ENCODE measurements at regions not wholly inside any gene's neighbourhood (a gene's known extent, or its start where the extent isn't known, plus 50 kb on each side); places are given as distances from the start of the nearest gene placed in this dataset.

GRCh38 chrX:11889791-11890190, 131.8 kb downstream of the MSL3 start:
- ChIA-PET POLR2A (no interaction called here), CTCF (ENCODE audit: low intra/inter-chr PET ratio, low total read pairs) (no interaction called here)
- Histone ChIP-seq H3K9me3 (ENCODE audit: low read length) (no peaks in the 10 kb centered on the region), H2AFZ (ENCODE audit: low read length) (no peak overlapping the region), H3K79me2 (ENCODE audit: insufficient read depth, low read length) (no peaks in the 10 kb centered on the region), H4K20me1 (ENCODE audit: insufficient read depth, low read length) (no peaks in the 10 kb centered on the region), H3K27ac (ENCODE audit: extremely low read length, insufficient read depth, low read length) (no peak overlapping the region), H3K36me3 (replicated peaks in 1 of 2; ENCODE audit: control insufficient read depth in 1 of 2, insufficient read depth in 2 of 2, low read length in 2 of 2) (no peaks in the 10 kb centered on the region), H3K4me2 (ENCODE audit: low read depth, low read length) (no peak overlapping the region), H3K9ac (ENCODE audit: insufficient read depth, low read depth, low read length) (no peak overlapping the region), H3K4me3 (replicated peaks in 1 of 3; ENCODE audit: insufficient read depth in 1 of 3, low read depth in 2 of 3, low read length in 3 of 3) (no peak overlapping the region), H3K27me3 (ENCODE audit: control insufficient read depth in 1 of 2, insufficient read depth in 2 of 2, low read length in 2 of 2) (no peaks in the 10 kb centered on the region), H3K4me1 (ENCODE audit: insufficient read depth, low read length) (no peaks in the 10 kb centered on the region)
- DNase-seq (ENCODE audit: low spot score) (no peak), ATAC-seq (no peak), FAIRE-seq (no peak)
- no TSS peak for BruUV-seq (replicated peaks)
- intact Hi-C loops (cut with micrococcal nuclease; ENCODE audit: unreplicated experiment) (no loop called here), in situ Hi-C loops (cut with HindIII; ENCODE audit: extremely low pct_ligation_motif_present, low pct_unique_long_range_greater_than_20kb) (no loop called here)
- TF ChIP-seq ZXDC (CRISPR knock-in tag; IDR thresholded peaks at IDR 0.05) = no peak
- TF ChIP-seq NFYB (CRISPR knock-in tag; IDR thresholded peaks at IDR 0.05) = no peak
- TF ChIP-seq YEATS4 (CRISPR knock-in tag; IDR thresholded peaks at IDR 0.05; ENCODE audit: borderline replicate concordance) = no peak
- TF ChIP-seq CBX2 (IDR thresholded peaks at IDR 0.05; ENCODE audit: low read depth, low read length) = no peak
- no peak for TF ChIP-seq CBX2 (CRISPR knock-in tag; IDR thresholded peaks at IDR 0.05; ENCODE audit: low read depth)
- no peak for TF ChIP-seq BRCA1 (CRISPR knock-in tag; IDR thresholded peaks at IDR 0.05)
- no peak for TF ChIP-seq ZNF878 (CRISPR knock-in tag; IDR thresholded peaks at IDR 0.05)
- no peak for TF ChIP-seq DDIT3 (CRISPR knock-in tag; IDR thresholded peaks at IDR 0.05)
- no peak for TF ChIP-seq HINFP (CRISPR knock-in tag; IDR thresholded peaks at IDR 0.05; ENCODE audit: low read depth)
- TF ChIP-seq ZNF337 (CRISPR knock-in tag; IDR thresholded peaks at IDR 0.05; ENCODE audit: borderline replicate concordance, low read depth) = no peak
- no peak for TF ChIP-seq MYNN (CRISPR knock-in tag; IDR thresholded peaks at IDR 0.05; ENCODE audit: low read depth)
- TF ChIP-seq ZHX2 (IDR thresholded peaks at IDR 0.05; ENCODE audit: low read depth) = no peak
- no peak for TF ChIP-seq ZHX2 (CRISPR knock-in tag; IDR thresholded peaks at IDR 0.05; ENCODE audit: borderline replicate concordance)
- TF ChIP-seq CBFB (CRISPR knock-in tag; IDR thresholded peaks at IDR 0.05) = no peak
- no peak for TF ChIP-seq ARNT2 (CRISPR knock-in tag; IDR thresholded peaks at IDR 0.05; ENCODE audit: low read depth)
- no peak for TF ChIP-seq ZNF782 (CRISPR knock-in tag; IDR thresholded peaks at IDR 0.05; ENCODE audit: borderline replicate concordance)
- no peak for TF ChIP-seq ZNF724P (CRISPR knock-in tag; IDR thresholded peaks at IDR 0.05; ENCODE audit: borderline replicate concordance)

All from HepG2 (cell line).